Epithelial cell of esophagus (primary cell): ENCODE measurements at regions not wholly inside any gene's neighbourhood (a gene's known extent, or its start where the extent isn't known, plus 50 kb on each side); places are given as distances from the start of the nearest gene placed in this dataset.

Source experiments
- DNase-seq: peaks from one replicate; pipeline ENCODE4 v3.0.0; 2010; ENCODE audit warnings: low read depth
- H3K4me3 ChIP-seq: 2 replicates; pipeline ENCODE4 v1.5.1; 2011; ENCODE audit warnings: mild to moderate bottlenecking, low read length, control low read depth
- TF ChIP-seq, protein P1 (sequence below): IDR thresholded peaks from 2 replicates; pipeline ENCODE4 v1.5.1; 2011; ENCODE audit warnings: low read depth, mild to moderate bottlenecking, low read length, control low read depth, inconsistent platforms; ENCODE audit not compliant: insufficient read depth; ENCODE audit errors: missing control alignments

GRCh38 chr2:175356901-175357300 is 175.4 kb upstream of the ATP5MC3 start:
- TF ChIP-seq, protein P1, sequence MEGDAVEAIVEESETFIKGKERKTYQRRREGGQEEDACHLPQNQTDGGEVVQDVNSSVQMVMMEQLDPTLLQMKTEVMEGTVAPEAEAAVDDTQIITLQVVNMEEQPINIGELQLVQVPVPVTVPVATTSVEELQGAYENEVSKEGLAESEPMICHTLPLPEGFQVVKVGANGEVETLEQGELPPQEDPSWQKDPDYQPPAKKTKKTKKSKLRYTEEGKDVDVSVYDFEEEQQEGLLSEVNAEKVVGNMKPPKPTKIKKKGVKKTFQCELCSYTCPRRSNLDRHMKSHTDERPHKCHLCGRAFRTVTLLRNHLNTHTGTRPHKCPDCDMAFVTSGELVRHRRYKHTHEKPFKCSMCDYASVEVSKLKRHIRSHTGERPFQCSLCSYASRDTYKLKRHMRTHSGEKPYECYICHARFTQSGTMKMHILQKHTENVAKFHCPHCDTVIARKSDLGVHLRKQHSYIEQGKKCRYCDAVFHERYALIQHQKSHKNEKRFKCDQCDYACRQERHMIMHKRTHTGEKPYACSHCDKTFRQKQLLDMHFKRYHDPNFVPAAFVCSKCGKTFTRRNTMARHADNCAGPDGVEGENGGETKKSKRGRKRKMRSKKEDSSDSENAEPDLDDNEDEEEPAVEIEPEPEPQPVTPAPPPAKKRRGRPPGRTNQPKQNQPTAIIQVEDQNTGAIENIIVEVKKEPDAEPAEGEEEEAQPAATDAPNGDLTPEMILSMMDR = no peak
- no peak for DNase-seq
- H3K4me3 ChIP-seq = no peak overlapping the region

DNA sequence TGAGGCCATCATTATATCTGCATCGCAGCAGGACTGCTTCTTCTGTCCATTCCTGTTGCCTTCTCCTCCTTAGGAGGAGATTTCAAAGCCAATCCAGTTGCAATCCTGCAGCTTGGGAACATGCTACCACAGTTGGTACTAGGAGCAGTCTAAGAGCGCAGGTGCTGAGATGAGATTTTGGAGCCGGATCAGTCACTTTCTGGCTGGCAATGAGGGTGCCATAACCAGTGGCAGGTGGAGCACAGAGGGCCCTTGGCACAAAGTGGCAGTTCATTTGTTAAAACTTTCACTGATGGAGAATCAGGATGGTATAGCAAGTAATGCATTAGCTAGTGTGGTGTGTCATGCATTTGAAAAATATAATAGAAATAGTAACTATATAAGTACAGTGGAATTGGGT is 173.7 kb upstream of the ATP5MC3 start:
- TF ChIP-seq, protein P1 = no peak
- no peak overlapping the region for H3K4me3 ChIP-seq
- DNase-seq = no peak

GRCh38 chr2:175353275-175353674 is 171.8 kb upstream of the ATP5MC3 start:
- TF ChIP-seq, protein P1 = no peak
- no peak overlapping the region for H3K4me3 ChIP-seq
- DNase-seq = no peak

DNA sequence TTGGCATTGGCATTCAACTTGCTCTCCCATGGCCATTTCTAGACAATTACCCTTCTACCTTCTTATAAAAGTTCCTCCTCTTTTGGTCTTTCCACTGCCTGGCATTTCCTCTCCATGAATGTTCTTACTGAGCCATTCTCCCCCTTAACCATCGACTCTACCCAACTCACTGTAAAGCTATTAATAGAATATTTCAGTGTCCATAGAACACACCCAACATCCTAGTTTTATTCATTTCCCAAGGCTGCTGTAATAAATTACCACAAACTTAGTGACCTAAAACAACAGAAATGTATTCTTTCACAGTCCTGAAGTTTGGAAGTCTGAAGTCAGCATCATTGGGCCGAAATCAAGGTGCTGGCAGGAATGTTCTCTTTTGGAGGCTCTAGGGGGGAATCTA is 170.0 kb upstream of the ATP5MC3 start:
- no peak for DNase-seq
- TF ChIP-seq, protein P1 = no peak
- no peak overlapping the region for H3K4me3 ChIP-seq

DNA sequence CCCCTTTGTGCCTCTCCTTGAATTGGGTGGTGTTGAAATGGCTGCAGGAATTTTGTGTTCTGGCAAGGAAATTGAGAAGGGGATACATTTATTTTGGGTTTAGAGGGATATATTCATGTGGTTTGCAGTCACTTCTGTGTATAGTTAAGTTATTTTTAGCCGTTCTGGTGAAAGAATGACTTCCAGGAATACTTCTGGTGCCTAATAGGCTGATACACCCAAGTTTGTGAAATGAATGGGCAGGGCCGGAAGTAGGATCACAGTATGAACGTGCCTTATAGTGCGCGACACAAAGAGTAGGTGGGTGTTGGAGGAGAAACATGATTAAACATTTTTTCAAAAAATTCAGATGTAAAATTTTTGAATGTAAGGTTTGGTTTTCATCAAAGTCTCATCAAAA is 168.6 kb upstream of the ATP5MC3 start:
- TF ChIP-seq, protein P1 = no peak
- DNase-seq = no peak
- no peak overlapping the region for H3K4me3 ChIP-seq

DNA sequence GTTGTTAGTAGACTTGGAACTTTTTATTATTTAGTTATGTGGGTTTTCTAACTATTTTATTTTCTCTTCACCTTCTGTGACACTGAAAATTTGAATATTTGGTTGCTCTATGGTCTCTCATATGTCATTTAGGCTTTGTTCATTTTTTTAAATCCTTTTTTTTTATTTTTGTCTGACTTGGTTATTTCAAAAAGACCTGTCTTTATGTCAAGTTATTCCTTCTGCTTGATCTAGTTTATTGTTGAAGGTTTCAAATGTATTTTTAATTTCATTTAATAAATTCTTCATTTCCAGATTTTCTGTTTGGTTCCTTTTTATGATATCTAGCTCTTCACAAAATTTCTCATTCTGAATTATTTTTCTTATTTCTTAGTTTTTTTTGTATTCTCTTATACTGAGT is 160.6 kb upstream of the ATP5MC3 start:
- TF ChIP-seq, protein P1 = no peak
- H3K4me3 ChIP-seq = no peak overlapping the region
- DNase-seq = no peak

DNA sequence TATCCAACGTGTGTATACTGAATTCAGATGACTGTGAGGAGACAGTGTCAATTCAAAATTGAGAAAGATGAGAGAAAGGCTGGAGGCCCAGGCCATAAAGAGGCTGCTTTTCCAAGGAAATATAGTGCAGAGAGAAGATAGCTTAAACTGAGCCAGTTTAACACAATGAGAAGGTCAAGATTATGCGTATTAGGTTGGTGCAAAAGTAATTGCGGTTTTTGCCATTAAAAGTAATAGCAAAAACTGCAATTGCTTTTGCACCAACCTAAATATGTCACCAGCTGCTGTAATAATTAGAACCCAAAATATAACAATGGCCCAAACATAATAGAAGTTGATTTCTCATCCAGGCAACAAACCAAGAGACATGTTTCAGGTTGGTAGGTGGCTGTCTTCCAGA is 148.7 kb upstream of the ATP5MC3 start:
- TF ChIP-seq, protein P1 = no peak
- DNase-seq = no peak

More for the DNA sequence above, 148.7 kb upstream of the ATP5MC3 start:
- no peak overlapping the region for H3K4me3 ChIP-seq
